Stomach (tissue), 4 donors: ENCODE measurements at regions not wholly inside any gene's neighbourhood (a gene's known extent, or its start where the extent isn't known, plus 50 kb on each side); places are given as distances from the start of the nearest gene placed in this dataset.
A peak's percentile ranks its signal among the peaks of the same experiment; 100 is the strongest.

Source experiments
- CTCF ChIP-seq, 7 experiments: fragments of 450-650 bp in 4 of 7; fragments of 200-600 bp in 3 of 7; sonication (generic) in 3 of 7; IDR thresholded peaks; one replicate each; pipeline ENCODE4 v1.5.1; 2016 to 2019; ENCODE audit warnings: antibody characterized with exemption in 7 of 7, control low read depth in 2 of 7, mild to moderate bottlenecking in 1 of 7
- EP300 ChIP-seq: sonication (generic); formaldehyde crosslinking; IDR thresholded peaks from one replicate; pipeline ENCODE4 v1.6.1; 2017; ENCODE audit warnings: antibody characterized with exemption
- POLR2AphosphoS5 ChIP-seq, 3 donors: sonication (generic); formaldehyde crosslinking; IDR thresholded peaks; one replicate each; pipeline ENCODE4 v1.6.1; 2016; ENCODE audit warnings: antibody characterized with exemption in 3 of 3

DNA sequence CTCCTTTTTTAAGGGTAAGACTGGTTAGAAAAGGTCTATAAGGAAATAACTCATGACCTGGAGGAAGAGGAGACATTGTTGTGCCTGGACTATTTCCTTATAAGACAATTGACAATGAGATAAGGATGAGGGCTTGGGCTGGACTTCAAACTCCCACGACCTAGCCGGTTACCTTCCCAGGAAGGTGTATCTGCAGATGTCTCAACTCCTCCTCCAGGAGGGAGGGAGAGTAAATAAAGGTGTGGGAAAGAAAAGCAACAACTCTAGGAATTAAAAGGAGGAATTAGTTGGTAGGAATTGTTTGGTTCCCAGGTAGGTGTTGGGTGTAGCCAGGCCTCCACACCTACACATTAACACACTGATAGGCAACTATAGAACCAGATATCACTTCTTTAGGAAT, 97.8 kb upstream of the TBL1XR1 start:
- no peak for TF ChIP-seq CTCF (IDR thresholded peaks at IDR 0.05)
- TF ChIP-seq POLR2AphosphoS5 (IDR thresholded peaks at IDR 0.05), result peak in 2 of 3 donors; percentile 64 to 71
- no peak for TF ChIP-seq EP300
